Ectodermal cell (in vitro differentiated cells): ENCODE measurements at regions not wholly inside any gene's neighbourhood (a gene's known extent, or its start where the extent isn't known, plus 50 kb on each side); places are given as distances from the start of the nearest gene placed in this dataset.
"Not testable (repeated sequence)": the region's sequence is repeated elsewhere in the genome, so short reads cannot be mapped to it uniquely, and the experiment has no call there.

ENCODE experiments used
- H3K27ac ChIP-seq: 2 replicates; pipeline ENCODE4 v1.7.0; 2013; ENCODE audit warnings: mild to moderate bottlenecking, low read depth, low read length; ENCODE audit not compliant: insufficient read depth, poor library complexity, severe bottlenecking
- H3K27me3 ChIP-seq: 2 replicates; pipeline ENCODE4 v1.7.0; 2013; ENCODE audit warnings: mild to moderate bottlenecking, low read length; ENCODE audit not compliant: insufficient read depth, control insufficient read depth, poor library complexity, severe bottlenecking
- H3K36me3 ChIP-seq: one replicate; pipeline ENCODE4 v1.7.0; 2013; ENCODE audit warnings: low read length; ENCODE audit not compliant: control insufficient read depth, insufficient read depth
- H3K4me1 ChIP-seq: one replicate; pipeline ENCODE4 v1.7.0; 2013; ENCODE audit warnings: low read length; ENCODE audit not compliant: control insufficient read depth, insufficient read depth
- H3K4me3 ChIP-seq: 2 replicates; pipeline ENCODE4 v1.7.0; 2013; ENCODE audit warnings: low read depth, low read length, control low read depth; ENCODE audit not compliant: insufficient read depth
- H3K9me3 ChIP-seq: 2 replicates; pipeline ENCODE4 v1.7.0; 2013; ENCODE audit warnings: mild to moderate bottlenecking, low read length, moderate library complexity; ENCODE audit not compliant: control insufficient read depth
- WGBS, 2 experiments: methylation state at CpG; one replicate each; pipeline ENCODE4 v1.1.7; 2013; ENCODE audit warnings: missing lambda C conversion rate in 2 of 2; 5-methylcytosine and 5-hydroxymethylcytosine counted together

- H3K4me3 ChIP-seq, H3K9me3 ChIP-seq, H3K27me3 ChIP-seq, H3K36me3 ChIP-seq, H3K27ac ChIP-seq, H3K4me1 ChIP-seq: not testable (repeated sequence)
- 95 to 96% methylated on average over 4 to 5 of the region's 5 CpGs for WGBS, 2 experiments
These were observed 253.0 kb upstream of the MGMT start for GRCh38 chr10:129213996-129214395.

- no peak overlapping the region for H3K27ac ChIP-seq
- no peaks in the 10 kb centered on the region for H3K27me3 ChIP-seq
- no peaks in the 10 kb centered on the region for H3K4me1 ChIP-seq
- H3K36me3 ChIP-seq: no peaks in the 10 kb centered on the region
- no peaks in the 10 kb centered on the region for H3K9me3 ChIP-seq
- H3K4me3 ChIP-seq: no peak overlapping the region
- WGBS, 2 experiments: 95 to 96% methylated on average over 4 of the region's 5 CpGs
These were observed 247.7 kb upstream of the MGMT start for GRCh38 chr10:129219364-129219763.

GRCh38 chr10:129222436-129222835, 244.6 kb upstream of the MGMT start:
- WGBS, 2 experiments: 100% methylated on average over 1 of the region's 3 CpGs
- Histone ChIP-seq H3K27ac (no peak overlapping the region), H3K27me3 (no peaks in the 10 kb centered on the region), H3K4me1 (no peaks in the 10 kb centered on the region), H3K36me3 (no peaks in the 10 kb centered on the region), H3K4me3 (no peak overlapping the region), H3K9me3 (no peaks in the 10 kb centered on the region)

- no peaks in the 10 kb centered on the region for H3K4me1 ChIP-seq
- WGBS, 2 experiments: 93 to 96% methylated on average over 6 of the region's 6 CpGs
- no peaks in the 10 kb centered on the region for H3K9me3 ChIP-seq
- H3K27me3 ChIP-seq: no peaks in the 10 kb centered on the region
- no peak overlapping the region for H3K4me3 ChIP-seq
- no peaks in the 10 kb centered on the region for H3K36me3 ChIP-seq
- H3K27ac ChIP-seq: no peak overlapping the region
These were observed 243.7 kb upstream of the MGMT start for GRCh38 chr10:129223363-129223762.

- Histone ChIP-seq H3K27me3 (no peaks in the 10 kb centered on the region), H3K9me3 (no peaks in the 10 kb centered on the region), H3K36me3 (no peaks in the 10 kb centered on the region), H3K4me1 (no peaks in the 10 kb centered on the region), H3K27ac (no peak overlapping the region), H3K4me3 (no peak overlapping the region)
- whole genome bisulfite sequencing, 2 experiments: 88% methylated on average over 4 of the region's 4 CpGs
These were observed 243.0 kb upstream of the MGMT start for GRCh38 chr10:129224065-129224464.

GRCh38 chr10:129231821-129232220, 235.2 kb upstream of the MGMT start:
- 95 to 97% methylated on average over 8 of the region's 9 CpGs for WGBS, 2 experiments
- Histone ChIP-seq H3K36me3 (no peaks in the 10 kb centered on the region), H3K27ac (no peak overlapping the region), H3K27me3 (no peaks in the 10 kb centered on the region), H3K9me3 (no peaks in the 10 kb centered on the region), H3K4me3 (no peak overlapping the region), H3K4me1 (no peaks in the 10 kb centered on the region)

GRCh38 chr10:129233351-129234148, 233.5 kb upstream of the MGMT start:
- no peaks in the 10 kb centered on the region for H3K4me1 ChIP-seq
- H3K27ac ChIP-seq: no peak overlapping the region
- H3K36me3 ChIP-seq: no peaks in the 10 kb centered on the region
- no peaks in the 10 kb centered on the region for H3K27me3 ChIP-seq
- 94% methylated on average over 15 of the region's 15 CpGs for WGBS, 2 experiments
- H3K9me3 ChIP-seq: no peaks in the 10 kb centered on the region
- no peak overlapping the region for H3K4me3 ChIP-seq

GRCh38 chr10:129236274-129236691, 230.8 kb upstream of the MGMT start:
- Histone ChIP-seq H3K36me3 (no peaks in the 10 kb centered on the region), H3K9me3 (no peaks in the 10 kb centered on the region), H3K27me3 (no peaks in the 10 kb centered on the region), H3K4me3 (no peak overlapping the region), H3K4me1 (no peaks in the 10 kb centered on the region), H3K27ac (no peak overlapping the region)
- 91 to 92% methylated on average over 17 of the region's 17 CpGs for WGBS, 2 experiments

- no peak overlapping the region for H3K27ac ChIP-seq
- H3K36me3 ChIP-seq: no peaks in the 10 kb centered on the region
- 94% methylated on average over 14 of the region's 14 CpGs for WGBS, 2 experiments
- H3K27me3 ChIP-seq: no peaks in the 10 kb centered on the region
- no peaks in the 10 kb centered on the region for H3K9me3 ChIP-seq
- no peaks in the 10 kb centered on the region for H3K4me1 ChIP-seq
- H3K4me3 ChIP-seq: no peak overlapping the region
These were observed 225.6 kb upstream of the MGMT start for GRCh38 chr10:129241461-129241860.

- WGBS, 2 experiments: 92 to 93% methylated on average over 9 of the region's 9 CpGs
- Histone ChIP-seq H3K9me3 (no peaks in the 10 kb centered on the region), H3K27ac (no peak overlapping the region), H3K36me3 (no peaks in the 10 kb centered on the region), H3K4me3 (no peak overlapping the region), H3K27me3 (no peaks in the 10 kb centered on the region), H3K4me1 (no peaks in the 10 kb centered on the region)
These were observed 222.7 kb upstream of the MGMT start for GRCh38 chr10:129244298-129244697.
